HG03354 (cell line): ENCODE measurements at regions not wholly inside any gene's neighbourhood (a gene's known extent, or its start where the extent isn't known, plus 50 kb on each side); places are given as distances from the start of the nearest gene placed in this dataset.
"Not testable (repeated sequence)": the region's sequence is repeated elsewhere in the genome, so short reads cannot be mapped to it uniquely, and the experiment has no call there.

Source experiments
- ATAC-seq: cut with Tn5 transposase; IDR thresholded peaks from one replicate; pipeline ENCODE4 v1.9.1; 2021; ENCODE audit warnings: mild to moderate bottlenecking; ENCODE audit not compliant: unreplicated experiment, poor library complexity, severe bottlenecking

DNA sequence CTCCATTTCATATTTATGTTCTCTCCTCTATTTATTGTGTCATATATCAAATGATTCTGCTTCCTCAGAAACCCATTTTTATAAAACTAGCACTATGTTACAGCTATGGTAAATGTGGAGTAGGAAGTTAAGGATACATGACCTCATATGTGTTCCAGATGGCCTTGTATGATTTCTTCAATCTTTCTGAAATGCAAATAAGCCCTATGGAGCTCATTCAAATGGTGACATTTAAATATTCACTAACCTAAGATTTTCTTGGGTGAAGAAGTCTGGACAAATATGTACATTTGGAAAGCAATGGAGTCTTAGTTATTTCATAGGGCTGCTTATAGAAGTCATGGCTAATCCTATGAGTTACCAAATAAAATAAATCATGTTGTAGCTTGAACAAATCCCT, 782.5 kb downstream of the STPG2 start:
- ATAC-seq = no peak

GRCh38 chr4:97367878-97368277, 775.4 kb downstream of the STPG2 start:
- ATAC-seq = no peak

GRCh38 chr4:97370568-97370967, 772.7 kb downstream of the STPG2 start:
- no peak for ATAC-seq

DNA sequence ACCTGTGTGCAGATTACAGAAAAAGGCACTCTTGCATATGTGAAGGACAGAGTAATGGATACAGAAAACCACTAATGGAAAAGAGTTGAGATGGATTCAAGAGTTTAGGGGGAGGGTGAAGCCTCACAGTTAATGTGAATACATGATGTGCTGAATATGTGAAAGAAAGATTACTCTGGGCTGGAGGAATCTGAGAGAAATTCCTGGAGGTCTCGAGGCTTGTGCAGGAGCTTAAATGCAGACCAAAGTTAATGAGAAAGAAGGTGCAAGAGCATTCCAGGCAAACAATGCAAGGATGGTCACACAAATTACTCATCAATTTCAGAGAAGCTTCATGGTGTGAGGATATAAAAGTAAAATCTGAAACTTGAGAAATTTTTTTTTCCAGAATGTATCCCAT, 768.8 kb downstream of the STPG2 start:
- ATAC-seq = no peak

DNA sequence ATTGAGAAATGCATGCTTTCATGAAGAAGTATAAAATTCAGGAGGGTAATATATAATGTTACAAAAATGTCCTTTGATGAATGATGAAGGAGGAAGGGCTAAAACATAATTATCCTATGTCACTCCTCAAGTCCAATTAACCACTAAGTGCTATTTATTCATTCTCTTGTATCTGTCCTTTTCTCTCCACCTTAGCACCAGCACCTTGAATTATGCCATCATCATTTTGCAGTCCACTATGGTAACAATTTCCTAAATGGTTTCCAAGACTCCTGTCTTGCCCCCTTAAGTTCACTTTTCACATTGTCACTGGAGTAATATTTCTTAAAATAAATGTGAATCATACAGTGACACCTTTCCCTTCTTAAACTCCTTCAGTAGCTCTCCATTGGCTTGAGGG, 756.3 kb downstream of the STPG2 start:
- no peak for ATAC-seq

GRCh38 chr4:97394653-97395052, 748.6 kb downstream of the STPG2 start:
- ATAC-seq = no peak

GRCh38 chr4:97396097-97396496, 747.2 kb downstream of the STPG2 start:
- no peak for ATAC-seq

DNA sequence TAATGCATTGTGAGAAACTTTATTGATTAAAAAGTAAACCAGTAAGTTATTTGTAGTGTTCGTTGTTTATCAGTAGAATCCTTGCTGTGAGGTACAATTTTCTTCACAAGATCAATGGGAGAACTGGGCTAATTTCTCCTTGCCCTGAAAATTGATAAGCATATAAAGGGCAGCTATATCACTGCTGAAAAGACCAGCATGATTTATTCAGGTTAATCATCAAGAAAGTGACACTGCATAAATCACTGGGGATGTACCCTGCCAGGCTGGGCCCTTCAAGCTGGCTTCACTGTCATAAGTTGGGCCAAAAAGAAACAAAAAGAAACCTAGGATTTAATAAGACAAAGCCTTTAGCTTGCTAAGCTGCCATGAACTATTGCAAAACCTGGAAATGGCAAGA, 746.7 kb downstream of the STPG2 start:
- ATAC-seq = no peak

- ATAC-seq = no peak
Observed at GRCh38 chr4:97404876-97405523, 738.3 kb downstream of the STPG2 start.

- no peak for ATAC-seq
Observed at GRCh38 chr4:97411356-97411755, 731.9 kb downstream of the STPG2 start.

GRCh38 chr4:97412331-97412730, 730.9 kb downstream of the STPG2 start:
- ATAC-seq = no peak

DNA sequence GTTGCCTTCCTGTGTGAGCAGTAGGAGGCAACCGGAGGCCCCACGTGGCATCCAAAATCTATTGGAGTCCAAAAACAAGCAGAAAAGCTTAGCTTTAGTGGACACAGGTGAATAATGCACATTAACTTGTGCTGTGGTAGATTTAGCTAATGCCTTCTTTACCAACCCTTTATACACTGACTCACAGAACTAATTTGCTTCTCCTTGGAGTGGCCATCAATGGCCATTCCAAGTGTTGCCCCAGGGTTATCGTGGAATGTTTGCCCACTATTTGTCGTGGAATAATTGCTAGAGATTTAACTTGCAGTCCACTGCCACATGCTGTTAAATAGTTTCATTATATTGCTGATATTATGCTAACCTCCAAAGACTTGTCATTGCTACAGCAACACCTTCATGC, 729.1 kb downstream of the STPG2 start:
- no peak for ATAC-seq

DNA sequence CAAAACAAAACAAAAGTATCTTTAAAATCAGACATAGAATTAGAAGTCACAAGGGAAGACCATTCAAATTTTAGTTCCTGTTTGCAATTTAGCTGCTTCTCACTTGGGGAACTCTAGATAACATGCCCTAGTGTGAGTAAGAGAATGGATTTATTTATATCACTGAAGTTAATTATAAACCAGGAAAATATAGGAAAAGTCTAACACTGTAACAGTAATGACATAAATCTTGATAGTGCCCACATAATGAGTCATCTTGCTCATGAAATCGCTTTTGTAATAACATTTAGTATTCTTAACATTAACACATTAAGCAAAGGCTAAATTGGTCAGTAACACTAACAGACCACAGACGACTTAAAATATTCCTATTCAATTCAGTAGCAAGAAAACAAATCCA, 710.7 kb downstream of the STPG2 start:
- no peak for ATAC-seq

DNA sequence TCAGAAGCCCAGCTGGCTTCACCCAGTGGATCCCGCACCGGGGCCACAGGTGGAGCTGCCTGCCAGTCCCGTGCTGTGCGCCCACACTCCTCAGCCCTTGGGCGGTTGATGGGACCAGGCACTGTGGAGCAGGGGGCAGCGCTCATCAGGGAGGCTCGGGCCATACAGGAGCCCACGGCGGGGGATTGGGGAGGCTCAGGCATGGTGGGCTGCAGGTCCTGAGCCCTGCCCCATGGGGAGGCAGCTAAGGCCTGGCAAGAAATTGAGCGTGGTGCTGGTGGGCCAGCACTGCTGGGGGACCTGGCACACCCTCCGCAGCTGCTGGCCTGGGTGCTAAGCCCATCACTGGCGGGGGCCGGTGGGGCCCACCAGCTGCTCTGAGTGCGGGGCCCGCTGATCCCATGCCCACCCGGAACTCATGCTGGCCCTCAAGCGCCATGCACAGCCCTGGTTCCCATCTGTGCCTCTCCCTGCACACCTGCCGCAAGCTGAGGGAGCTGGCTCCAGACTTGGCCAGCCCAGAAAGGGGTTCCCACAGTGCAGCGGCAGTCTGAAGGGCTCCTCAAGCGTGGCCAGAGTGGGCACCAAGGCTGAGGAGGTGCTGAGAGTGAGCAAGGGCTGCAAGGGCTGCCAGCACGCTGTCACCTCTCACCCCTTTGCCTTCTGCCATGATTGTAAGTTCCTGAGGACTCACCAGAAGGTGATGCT, 705.1 kb downstream of the STPG2 start:
- ATAC-seq = not testable (repeated sequence)

- no peak for ATAC-seq
Observed at GRCh38 chr4:97453186-97453585, 690.1 kb downstream of the STPG2 start.

- no peak for ATAC-seq
Observed at GRCh38 chr4:97457253-97457652, 686.0 kb downstream of the STPG2 start.

DNA sequence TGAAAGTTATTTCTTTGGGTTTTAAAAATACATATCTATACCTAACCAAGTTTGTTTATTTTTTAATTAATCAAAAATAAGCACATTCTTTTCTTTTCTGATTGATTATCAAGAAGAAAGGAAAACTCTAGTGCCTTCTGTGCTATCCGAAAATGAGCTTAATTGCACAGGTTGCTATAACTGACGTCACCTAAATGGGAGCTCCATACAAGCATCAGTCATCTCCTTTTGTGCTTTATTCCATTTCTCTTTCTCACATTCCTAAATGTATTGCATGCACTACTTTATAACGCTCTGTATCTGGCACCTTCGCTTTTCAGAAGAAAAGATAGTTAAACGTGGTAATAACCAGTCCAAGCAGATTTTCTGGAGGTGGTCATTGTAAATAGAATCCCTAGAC, 675.0 kb downstream of the STPG2 start:
- no peak for ATAC-seq

DNA sequence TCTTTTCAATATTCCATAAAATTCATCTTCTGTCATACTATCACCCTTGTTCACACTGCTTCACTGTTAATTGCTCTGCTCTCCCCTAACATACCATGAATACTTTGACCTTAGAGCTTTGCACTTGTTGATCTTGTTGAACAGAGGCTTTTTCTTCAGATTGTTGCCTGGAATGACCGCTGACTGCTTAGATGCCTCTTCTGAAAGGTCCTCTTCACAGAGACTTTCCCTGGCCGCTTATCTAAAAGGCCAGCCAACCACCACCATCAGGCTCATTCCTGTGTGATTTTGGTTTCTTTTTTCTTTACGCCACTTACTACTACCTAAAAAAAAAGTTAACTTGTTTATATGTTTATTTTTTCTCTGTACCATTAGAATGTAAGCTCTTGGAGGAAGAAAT, 667.7 kb downstream of the STPG2 start:
- ATAC-seq = no peak

GRCh38 chr4:97477974-97478373, 665.3 kb downstream of the STPG2 start:
- no peak for ATAC-seq

- no peak for ATAC-seq
Observed at GRCh38 chr4:97479388-97479787, 663.9 kb downstream of the STPG2 start.

DNA sequence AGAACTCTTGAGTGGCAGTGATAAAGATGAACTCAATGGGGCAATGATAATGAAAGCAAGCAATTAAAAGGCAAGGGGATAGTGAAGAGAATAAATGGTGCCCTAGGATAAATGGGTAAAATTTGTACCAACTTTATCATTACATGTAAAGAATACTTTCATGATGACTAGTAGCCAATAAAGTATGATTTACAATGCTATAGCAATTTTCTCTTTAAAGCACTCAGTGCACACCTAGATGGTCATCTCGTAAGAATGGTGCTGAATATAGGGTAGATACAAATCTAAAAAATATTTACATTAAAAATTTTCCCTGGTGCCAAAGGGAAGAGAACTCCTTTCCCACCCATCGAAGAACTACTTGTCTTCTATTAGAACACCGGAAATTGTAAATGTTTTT, 651.4 kb downstream of the STPG2 start:
- ATAC-seq = no peak
